WTC11 (cell line): ENCODE measurements at regions not wholly inside any gene's neighbourhood (a gene's known extent, or its start where the extent isn't known, plus 50 kb on each side); places are given as distances from the start of the nearest gene placed in this dataset.
"Not testable (repeated sequence)": the region's sequence is repeated elsewhere in the genome, so short reads cannot be mapped to it uniquely, and the experiment has no call there.

Experiments used
- ATAC-seq: fragments of 200-7000 bp; cut with Tn5 transposase; 2 replicates; pipeline ENCODE4 v1.10.0; 2021; ENCODE audit warnings: mild to moderate bottlenecking, moderate library complexity
- CTCF ChIA-PET: fragments of 300-600 bp; sonication (Branson Sonifier 250); formaldehyde crosslinking; loops from one replicate; lab custom pipeline; 2021; ENCODE audit warnings: antibody characterized with exemption; lab: Charles Lee
- POLR2A ChIA-PET: fragments of 350-600 bp; sonication (Branson Sonifier 250); formaldehyde crosslinking; loops from one replicate; lab custom pipeline; 2021; ENCODE audit warnings: antibody characterized with exemption; lab: Charles Lee
- DNase-seq: peaks from one replicate; pipeline ENCODE4 v3.0.0; 2021; ENCODE audit warnings: low spot score
- H3K27ac Mint-ChIP-seq: 2 replicates; pipeline ENCODE4 v1.8.0; 2021; ENCODE audit warnings: mixed read lengths
- H3K27me3 Mint-ChIP-seq: 2 replicates; pipeline ENCODE4 v1.8.0; 2021; ENCODE audit warnings: low read depth, mild to moderate bottlenecking, moderate library complexity, mixed read lengths
- H3K36me3 Mint-ChIP-seq: 2 replicates; pipeline ENCODE4 v1.8.0; 2021; ENCODE audit warnings: mixed read lengths
- H3K4me1 Mint-ChIP-seq: 2 replicates; pipeline ENCODE4 v1.8.0; 2022; ENCODE audit warnings: mixed read lengths
- H3K4me3 Mint-ChIP-seq: 2 replicates; pipeline ENCODE4 v1.8.0; 2021; ENCODE audit warnings: mild to moderate bottlenecking, moderate library complexity, mixed read lengths
- H3K9me3 Mint-ChIP-seq: 2 replicates; pipeline ENCODE4 v1.8.0; 2021; ENCODE audit warnings: mixed read lengths
- E2F5 ChIP-seq: sonication (generic); formaldehyde crosslinking; IDR thresholded peaks from 2 replicates; pipeline ENCODE4 v1.8.1; 2022; ENCODE audit warnings: mild to moderate bottlenecking, moderate library complexity, missing genetic modification reagents
- FOXJ3 ChIP-seq: sonication (generic); formaldehyde crosslinking; IDR thresholded peaks from 2 replicates; pipeline ENCODE4 v1.9.0; 2021; ENCODE audit warnings: missing genetic modification reagents, mild to moderate bottlenecking, borderline replicate concordance
- GABPB1 ChIP-seq: sonication (generic); formaldehyde crosslinking; IDR thresholded peaks from 2 replicates; pipeline ENCODE4 v1.8.1; 2023; ENCODE audit warnings: mild to moderate bottlenecking, missing genetic modification reagents
- GRHL2 ChIP-seq: fragments of 250-450 bp; sonication (Bioruptor Pico); IDR thresholded peaks from 2 replicates; pipeline ENCODE4 v1.8.0; 2022; ENCODE audit warnings: mild to moderate bottlenecking, moderate library complexity; ENCODE audit not compliant: insufficient replicate concordance, severe bottlenecking
- IRF2 ChIP-seq: sonication (generic); formaldehyde crosslinking; IDR thresholded peaks from 2 replicates; pipeline ENCODE4 v1.8.0; 2022; ENCODE audit warnings: low read depth, missing genetic modification reagents, borderline replicate concordance
- JUN ChIP-seq: sonication (generic); formaldehyde crosslinking; IDR thresholded peaks from 2 replicates; pipeline ENCODE4 v1.8.0; 2023; ENCODE audit warnings: mild to moderate bottlenecking, missing genetic modification reagents
- MYBL2 ChIP-seq: sonication (generic); formaldehyde crosslinking; IDR thresholded peaks from 2 replicates; pipeline ENCODE4 v1.8.1; 2023; ENCODE audit warnings: mild to moderate bottlenecking, moderate library complexity, missing genetic modification reagents
- NR1H2 ChIP-seq: sonication (generic); formaldehyde crosslinking; IDR thresholded peaks from 2 replicates; pipeline ENCODE4 v1.9.0; 2021; ENCODE audit warnings: mild to moderate bottlenecking, moderate library complexity, missing genetic modification reagents
- OVOL2 ChIP-seq: fragments of 250-450 bp; sonication (Bioruptor Pico); IDR thresholded peaks from 2 replicates; pipeline ENCODE4 v1.9.0; 2021; ENCODE audit warnings: mild to moderate bottlenecking, borderline replicate concordance
- ZNF281 ChIP-seq: sonication (generic); formaldehyde crosslinking; IDR thresholded peaks from 2 replicates; pipeline ENCODE4 v1.8.0; 2023; ENCODE audit warnings: mild to moderate bottlenecking, missing genetic modification reagents
- ZNF416 ChIP-seq: fragments of 250-450 bp; sonication (Bioruptor Pico); IDR thresholded peaks from 2 replicates; pipeline ENCODE4 v1.9.0; 2021; ENCODE audit warnings: mild to moderate bottlenecking, inconsistent platforms
- ZNF671 ChIP-seq: fragments of 250-450 bp; sonication (Bioruptor Pico); IDR thresholded peaks from 2 replicates; pipeline ENCODE4 v1.8.0; 2021; ENCODE audit warnings: mild to moderate bottlenecking

DNA sequence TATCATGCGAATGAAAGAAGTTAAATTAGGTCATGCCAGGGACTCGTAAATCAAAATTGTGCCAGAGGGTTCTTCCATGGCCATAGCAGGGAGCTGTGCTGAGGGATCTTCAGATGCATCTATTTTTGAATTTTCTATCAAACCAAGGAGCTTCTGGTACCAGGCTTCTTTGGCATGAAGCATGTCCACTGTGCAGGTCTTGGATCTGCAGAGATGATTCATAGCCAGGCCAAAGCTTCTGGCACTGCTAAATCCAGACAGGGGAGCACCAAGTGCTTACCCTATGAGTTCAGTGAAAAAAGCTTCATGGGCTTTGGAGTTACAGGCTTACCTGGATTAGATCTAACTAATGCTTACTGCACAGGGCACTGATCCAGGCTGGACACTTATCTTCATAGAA lies 154.2 kb upstream of the DAB1 start:
- Mint-ChIP-seq H3K27me3 (no peaks in the 10 kb centered on the region), H3K27ac (no peak overlapping the region)
- no peak for TF ChIP-seq FOXJ3 (CRISPR knock-in tag)
- TF ChIP-seq IRF2 (CRISPR knock-in tag): no peak
- TF ChIP-seq JUN (CRISPR knock-in tag): no peak
- TF ChIP-seq MYBL2 (CRISPR knock-in tag): no peak
- no peak for TF ChIP-seq NR1H2 (CRISPR knock-in tag)
- no peak for TF ChIP-seq E2F5 (CRISPR knock-in tag)
- TF ChIP-seq GRHL2: no peak

GRCh38 chr1:57576756-57577155 lies 152.9 kb upstream of the DAB1 start:
- Mint-ChIP-seq H3K36me3 (no peaks in the 10 kb centered on the region), H3K27ac (no peak overlapping the region), H3K27me3 (no peaks in the 10 kb centered on the region), H3K4me1 (peaks cover 16% of the 10 kb centered on the region), H3K4me3 (no peak overlapping the region), H3K9me3 (no peaks in the 10 kb centered on the region)
- no peak for DNase-seq
- ATAC-seq: no peak
- no peak for TF ChIP-seq OVOL2
- ChIA-PET POLR2A (no interaction called here), CTCF (no interaction called here)

More for the DNA sequence above, 154.2 kb upstream of the DAB1 start:
- Mint-ChIP-seq H3K4me1 (peaks cover 16% of the 10 kb centered on the region), H3K9me3 (no peaks in the 10 kb centered on the region), H3K4me3 (no peak overlapping the region), H3K36me3 (no peaks in the 10 kb centered on the region)
- ATAC-seq: no peak
- no peak for DNase-seq
- CTCF ChIA-PET: interaction anchor here (0.6 kb wide), 1 partner anchor 376 kb away, joined by 3 read pairs; no protein-coding TSS in a partner anchor
- POLR2A ChIA-PET: no interaction called here

DNA sequence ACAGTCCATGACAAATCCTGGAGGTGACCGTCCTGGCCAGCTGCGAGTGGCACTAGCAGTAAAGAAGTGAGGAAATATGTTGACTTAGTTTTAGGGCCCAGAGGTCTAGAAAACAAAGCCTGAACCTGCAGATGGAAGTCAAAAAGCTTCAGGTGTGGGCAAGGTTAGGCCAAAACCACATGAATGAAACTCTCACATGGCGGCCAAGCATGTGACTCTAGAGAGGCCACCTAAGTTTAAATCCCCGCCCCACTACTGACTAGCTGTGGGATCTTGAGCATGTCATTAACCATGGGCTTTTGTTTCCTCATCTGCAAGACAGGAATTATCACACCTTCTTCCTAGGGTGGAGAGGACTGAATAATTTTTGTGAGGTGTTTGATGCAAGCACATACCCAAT lies 148.2 kb upstream of the DAB1 start:
- ATAC-seq (no peak), DNase-seq (no peak)
- Mint-ChIP-seq H3K27me3 (no peaks in the 10 kb centered on the region), H3K36me3 (no peaks in the 10 kb centered on the region), H3K27ac (no peak overlapping the region), H3K4me3 (no peak overlapping the region), H3K4me1 (no peaks in the 10 kb centered on the region), H3K9me3 (peaks cover 11% of the 10 kb centered on the region)
- CTCF ChIA-PET: no interaction called here
- TF ChIP-seq ZNF416 (no peak), GABPB1 (CRISPR knock-in tag) (no peak), ZNF281 (no peak), ZNF671 (CRISPR knock-in tag) (no peak)
- POLR2A ChIA-PET: no interaction called here

GRCh38 chr1:57558066-57558465 lies 134.2 kb upstream of the DAB1 start:
- ATAC-seq, DNase-seq, H3K36me3 Mint-ChIP-seq, H3K4me1 Mint-ChIP-seq, H3K27me3 Mint-ChIP-seq, H3K4me3 Mint-ChIP-seq, POLR2A ChIA-PET, H3K27ac Mint-ChIP-seq, CTCF ChIA-PET: not testable (repeated sequence)
- peaks cover 21% of the 10 kb centered on the region for H3K9me3 Mint-ChIP-seq

- POLR2A ChIA-PET: no interaction called here
- peak; percentile 71 for ATAC-seq
- no peak for TF ChIP-seq ZNF671 (CRISPR knock-in tag)
- TF ChIP-seq, all 79 proteins: peak for 0
- Mint-ChIP-seq H3K27ac (no peak overlapping the region), H3K9me3 (peaks cover 8% of the 10 kb centered on the region), H3K4me3 (no peak overlapping the region), H3K27me3 (no peaks in the 10 kb centered on the region; the same call in 1 of the 2 replicates), H3K36me3 (no peaks in the 10 kb centered on the region), H3K4me1 (peaks cover 26% of the 10 kb centered on the region)
- DNase-seq: no peak
- CTCF ChIA-PET: no interaction called here
Observed at GRCh38 chr1:57553666-57554065, 129.8 kb upstream of the DAB1 start.
